PC-3 (cell line): ENCODE measurements at regions not wholly inside any gene's neighbourhood (a gene's known extent, or its start where the extent isn't known, plus 50 kb on each side); places are given as distances from the start of the nearest gene placed in this dataset.

Experiments used
- ATAC-seq: fragments of 200-7000 bp; cut with Tn5 transposase; 2 replicates; pipeline ENCODE4 v1.9.1; 2020; ENCODE audit warnings: mild to moderate bottlenecking, moderate library complexity
- BruUV-seq: library from RNA; stranded (reverse); fragments of 400-500 nt; replicated peaks from 2 replicates; lab custom pipeline; 2021; lab: Mats Ljungman, UMichigan
- CTCF ChIA-PET: fragments of 300-600 bp; sonication (Branson Sonifier 250); formaldehyde crosslinking; loops from one replicate; lab custom pipeline; 2022; ENCODE audit warnings: antibody characterized with exemption; lab: Charles Lee
- POLR2A ChIA-PET: fragments of 300-600 bp; sonication (Branson Sonifier 250); formaldehyde crosslinking; loops from one replicate; lab custom pipeline; 2022; ENCODE audit warnings: antibody characterized with exemption; ENCODE audit not compliant: unreplicated experiment; lab: Charles Lee
- DNase-seq: peaks from one replicate; pipeline ENCODE4 v3.0.0-alpha.2; 2015
- H2AFZ ChIP-seq: fragments of 300-600 bp; sonication (generic); 2 replicates; pipeline ENCODE4 v1.6.0; 2016; ENCODE audit warnings: antibody characterized with exemption, low read length
- H3F3A ChIP-seq: fragments of 300-600 bp; sonication (generic); one replicate; pipeline ENCODE4 v1.6.0; 2017; ENCODE audit warnings: antibody characterized with exemption, low read length, control low read depth, mild to moderate bottlenecking; ENCODE audit not compliant: unreplicated experiment
- H3K27ac ChIP-seq: fragments of 300-600 bp; sonication (generic); 2 replicates; pipeline ENCODE4 v1.5.1; 2016; ENCODE audit warnings: mild to moderate bottlenecking, low read length
- H3K27me3 ChIP-seq: fragments of 300-600 bp; sonication (generic); 2 replicates; pipeline ENCODE4 v1.6.1; 2016; ENCODE audit warnings: low read length, mixed read lengths
- H3K36me3 ChIP-seq: fragments of 300-600 bp; sonication (generic); 2 replicates; pipeline ENCODE4 v1.6.1; 2016; ENCODE audit warnings: low read depth, mixed run types, low read length, mixed read lengths
- H3K4me1 ChIP-seq: fragments of 300-600 bp; sonication (generic); 2 replicates; pipeline ENCODE4 v1.5.1; 2016; ENCODE audit warnings: low read length; ENCODE audit not compliant: insufficient read depth
- H3K4me2 ChIP-seq: fragments of 300-600 bp; sonication (generic); 2 replicates; pipeline ENCODE4 v1.6.0; 2016; ENCODE audit warnings: low read length
- H3K4me3 ChIP-seq: fragments of 300-600 bp; sonication (generic); 2 replicates; pipeline ENCODE4 v1.5.1; 2016; ENCODE audit warnings: mild to moderate bottlenecking, low read length, mixed read lengths
- H3K79me2 ChIP-seq: fragments of 300-600 bp; sonication (generic); 2 replicates; pipeline ENCODE4 v1.6.1; 2017; ENCODE audit warnings: low read length, mixed read lengths
- H3K9ac ChIP-seq: fragments of 300-600 bp; sonication (generic); 2 replicates; pipeline ENCODE4 v1.6.0; 2016; ENCODE audit warnings: mild to moderate bottlenecking, low read length
- H3K9me2 ChIP-seq: fragments of 300-600 bp; sonication (generic); replicated peaks from 2 replicates; pipeline ENCODE4 v1.6.1; 2016; ENCODE audit warnings: mixed run types, low read length, mixed read lengths
- H3K9me3 ChIP-seq: fragments of 300-600 bp; sonication (generic); 2 replicates; pipeline ENCODE4 v1.6.1; 2016; ENCODE audit warnings: low read length, mixed read lengths
- H4K20me1 ChIP-seq: fragments of 300-600 bp; sonication (generic); 2 replicates; pipeline ENCODE4 v1.6.1; 2016; ENCODE audit warnings: low read length, mixed read lengths
- CTCF ChIP-seq: fragments of 300-600 bp; sonication (generic); conservative IDR thresholded peaks from 2 replicates; pipeline ENCODE4 v1.5.1; 2017; ENCODE audit warnings: antibody characterized with exemption, low read depth, mild to moderate bottlenecking, low read length
- EZH2 ChIP-seq: fragments of 300-600 bp; sonication (generic); IDR thresholded peaks from one replicate; pipeline ENCODE4 v1.6.1; 2017; ENCODE audit warnings: antibody characterized with exemption, mild to moderate bottlenecking, low read length; ENCODE audit not compliant: unreplicated experiment
- EZH2phosphoT487 ChIP-seq: fragments of 300-600 bp; sonication (generic); IDR thresholded peaks from 2 replicates; pipeline ENCODE4 v1.6.1; 2018; ENCODE audit warnings: mild to moderate bottlenecking, antibody characterized with exemption, low read length, borderline replicate concordance
- intact Hi-C: fragments of 100-400 bp; cut with micrococcal nuclease; formaldehyde crosslinking; loops from 2 replicates; pipeline ENCODE4 v1.9.0; 2023

- TF ChIP-seq EZH2phosphoT487, result no peak
- no peak for TF ChIP-seq EZH2
- no peak for TF ChIP-seq CTCF
- Histone ChIP-seq H3K27ac (no peak overlapping the region), H3K9me2 (no peaks in the 10 kb centered on the region), H3K4me3 (no peak overlapping the region), H3K79me2 (no peaks in the 10 kb centered on the region), H3K4me2 (no peak overlapping the region), H3K9ac (no peak overlapping the region), H3K27me3 (no peaks in the 10 kb centered on the region), H2AFZ (no peak overlapping the region), H4K20me1 (no peaks in the 10 kb centered on the region), H3K9me3 (no peaks in the 10 kb centered on the region), H3K36me3 (no peaks in the 10 kb centered on the region), H3F3A (no peaks in the 10 kb centered on the region), H3K4me1 (0 out of 2 replicates have a peak, but pooled peaks cover 3% of the 10 kb centered on the region)
- no peak for DNase-seq
- no peak for ATAC-seq
- ChIA-PET POLR2A (no interaction called here), CTCF (no interaction called here)
- intact Hi-C loops, result no loop called here
- no TSS peak for BruUV-seq
These were observed 607.0 kb downstream of the ISL1 start for GRCh38 chr5:51990241-51990640.

GRCh38 chr5:51990661-51991180 is 607.5 kb downstream of the ISL1 start:
- Histone ChIP-seq H3F3A (no peaks in the 10 kb centered on the region), H3K4me1 (0 out of 2 replicates have a peak, but pooled peaks cover 3% of the 10 kb centered on the region), H3K36me3 (no peaks in the 10 kb centered on the region), H3K27ac (no peak overlapping the region), H3K4me3 (no peak overlapping the region), H3K9ac (no peak overlapping the region), H3K4me2 (no peak overlapping the region), H3K9me3 (no peaks in the 10 kb centered on the region), H3K27me3 (no peaks in the 10 kb centered on the region), H4K20me1 (no peaks in the 10 kb centered on the region), H3K9me2 (no peaks in the 10 kb centered on the region), H3K79me2 (no peaks in the 10 kb centered on the region), H2AFZ (no peak overlapping the region)
- CTCF ChIA-PET, result no interaction called here
- no peak for ATAC-seq
- BruUV-seq, result no TSS peak
- intact Hi-C loops, result no loop called here
- DNase-seq, result no peak
- TF ChIP-seq EZH2phosphoT487 (no peak), EZH2 (no peak), CTCF (no peak)
- POLR2A ChIA-PET, result no interaction called here

- H3K27ac ChIP-seq, result no peak overlapping the region
- ChIA-PET POLR2A (no interaction called here), CTCF (no interaction called here)
- no peaks in the 10 kb centered on the region for H3K9me3 ChIP-seq
- H4K20me1 ChIP-seq, result no peaks in the 10 kb centered on the region
- no peak overlapping the region for H3K9ac ChIP-seq
- no peak overlapping the region for H3K4me3 ChIP-seq
- no TSS peak for BruUV-seq
- H3K4me2 ChIP-seq, result no peak overlapping the region
- intact Hi-C loops, result no loop called here
- no peaks in the 10 kb centered on the region for H3K27me3 ChIP-seq
- no peak for DNase-seq
- H3K9me2 ChIP-seq, result no peaks in the 10 kb centered on the region
- H3F3A ChIP-seq, result no peaks in the 10 kb centered on the region
- H2AFZ ChIP-seq, result no peak overlapping the region
- TF ChIP-seq CTCF (no peak), EZH2phosphoT487 (no peak), EZH2 (no peak)
- H3K79me2 ChIP-seq, result no peaks in the 10 kb centered on the region
- no peaks in the 10 kb centered on the region for H3K36me3 ChIP-seq
- no peak for ATAC-seq
- 0 out of 2 replicates have a peak, but pooled peaks cover 3% of the 10 kb centered on the region for H3K4me1 ChIP-seq
These were observed 608.7 kb downstream of the ISL1 start for GRCh38 chr5:51991940-51992339.
